Ovary (tissue), 3 donors: ENCODE measurements at regions not wholly inside any gene's neighbourhood (a gene's known extent, or its start where the extent isn't known, plus 50 kb on each side); places are given as distances from the start of the nearest gene placed in this dataset.

Experiments used
- CTCF ChIP-seq, 3 donors: fragments of 450-650 bp in 2 of 3; fragments of 200-600 bp in 1 of 3; IDR thresholded peaks; one replicate each; pipeline versions ENCODE4 v1.5.1 to v1.8.0; 2016 to 2022; ENCODE audit warnings: antibody characterized with exemption in 3 of 3, mild to moderate bottlenecking in 1 of 3
- EP300 ChIP-seq: sonication (generic); formaldehyde crosslinking; IDR thresholded peaks from one replicate; pipeline ENCODE4 v1.6.1; 2017; ENCODE audit warnings: antibody characterized with exemption
- POLR2A ChIP-seq: fragments of 450-650 bp; IDR thresholded peaks from one replicate; pipeline ENCODE4 v1.6.1; 2017; ENCODE audit warnings: antibody characterized with exemption, mild to moderate bottlenecking, moderate library complexity
- donor health status: DM: no; HTN: no; CAD: no.

- TF ChIP-seq CTCF (IDR thresholded peaks at IDR 0.05): no peak
- TF ChIP-seq EP300: no peak
- no peak for TF ChIP-seq POLR2A
Measured at GRCh38 chr2:34423301-34423700, 824.2 kb upstream of the FAM98A start.
